ENCODE measurements at regions not wholly inside any gene's neighbourhood (a gene's known extent, or its start where the extent isn't known, plus 50 kb on each side); places are given as distances from the start of the nearest gene placed in this dataset.
"Not testable (repeated sequence)": the region's sequence is repeated elsewhere in the genome, so short reads cannot be mapped to it uniquely, and the experiment has no call there.

GRCh38 chr3:13194285-13195209 is 121.3 kb upstream of the IQSEC1 start:
- no peak for DNase-seq (ENCODE audit: low read depth in 3 of 3)

GRCh38 chr3:13193320-13194284 is 120.4 kb upstream of the IQSEC1 start:
- DNase-seq (ENCODE audit: low read depth in 3 of 3) = no peak

- DNase-seq (ENCODE audit: low read depth in 3 of 3) = no peak
Measured at GRCh38 chr3:13192471-13193213, 119.4 kb upstream of the IQSEC1 start.

GRCh38 chr3:13191016-13191415 is 117.8 kb upstream of the IQSEC1 start:
- DNase-seq (ENCODE audit: low read depth in 3 of 3) = no peak

- no peak for DNase-seq (ENCODE audit: low read depth in 3 of 3)
Measured at GRCh38 chr3:13190378-13190765, 117.1 kb upstream of the IQSEC1 start.

GRCh38 chr3:13189639-13190377 is 116.6 kb upstream of the IQSEC1 start:
- DNase-seq (ENCODE audit: low read depth in 3 of 3) = no peak

- no peak for DNase-seq (ENCODE audit: low read depth in 3 of 3)
Measured at GRCh38 chr3:13188975-13189374, 115.7 kb upstream of the IQSEC1 start.

GRCh38 chr3:13188181-13188779 is 115.1 kb upstream of the IQSEC1 start:
- no peak for DNase-seq (ENCODE audit: low read depth in 3 of 3)

GRCh38 chr3:13187593-13187992 is 114.4 kb upstream of the IQSEC1 start:
- no peak for DNase-seq (ENCODE audit: low read depth in 3 of 3)

GRCh38 chr3:13186435-13186815 is 113.2 kb upstream of the IQSEC1 start:
- no peak for DNase-seq (ENCODE audit: low read depth in 3 of 3)

- DNase-seq (ENCODE audit: low read depth in 3 of 3) = no peak
Measured at GRCh38 chr3:13185737-13186434, 112.7 kb upstream of the IQSEC1 start.

GRCh38 chr3:13179582-13180210 is 106.5 kb upstream of the IQSEC1 start:
- not testable (repeated sequence) for DNase-seq (ENCODE audit: low read depth in 3 of 3)

- no peak for DNase-seq (ENCODE audit: low read depth in 3 of 3)
Measured at GRCh38 chr3:13179181-13179580, 106.0 kb upstream of the IQSEC1 start.

- DNase-seq (ENCODE audit: low read depth in 3 of 3) = no peak
Measured at GRCh38 chr3:13178107-13178506, 104.9 kb upstream of the IQSEC1 start.

GRCh38 chr3:13177641-13178040 is 104.4 kb upstream of the IQSEC1 start:
- no peak for DNase-seq (ENCODE audit: low read depth in 3 of 3)

- DNase-seq (ENCODE audit: low read depth in 3 of 3) = no peak
Measured at GRCh38 chr3:13177236-13177635, 104.0 kb upstream of the IQSEC1 start.

- DNase-seq (ENCODE audit: low read depth in 3 of 3) = no peak
Measured at GRCh38 chr3:13176445-13176844, 103.2 kb upstream of the IQSEC1 start.

- DNase-seq (ENCODE audit: low read depth in 3 of 3) = no peak
Measured at GRCh38 chr3:13174803-13175135, 101.5 kb upstream of the IQSEC1 start.

GRCh38 chr3:13174011-13174802 is 101.0 kb upstream of the IQSEC1 start:
- no peak for DNase-seq (ENCODE audit: low read depth in 3 of 3)

Measured in stimulated activated CD4-positive, alpha-beta T cell treated with anti-CD3 and anti-CD28 coated beads, TNF-alpha, amount 100 ng/mL, for 48 hours (primary cell).